H1 (cell line): ENCODE measurements at regions not wholly inside any gene's neighbourhood (a gene's known extent, or its start where the extent isn't known, plus 50 kb on each side); places are given as distances from the start of the nearest gene placed in this dataset.

Experiments used
- CTCF ChIA-PET: fragments of 300-600 bp; sonication (Branson Sonifier 250); formaldehyde crosslinking; loops from one replicate; lab custom pipeline; 2021; ENCODE audit not compliant: partially characterized antibody; lab: Charles Lee
- POLR2A ChIA-PET: fragments of 300-600 bp; sonication (Branson Sonifier 250); formaldehyde crosslinking; loops from one replicate; lab custom pipeline; 2021; ENCODE audit warnings: inconsistent platforms; ENCODE audit not compliant: partially characterized antibody; lab: Charles Lee
- DNase-seq, 2 experiments: peaks; one replicate each; pipeline versions ENCODE4 v3.0.0 to v3.0.0-alpha.2; 2010 to 2022; ENCODE audit warnings: low spot score in 2 of 2, low read depth in 1 of 2, mixed read lengths in 1 of 2
- FAIRE-seq: peaks from 2 replicates; lab custom pipeline; 2011; peaks lifted over from hg19 to GRCh38; lab: Jason Lieb, UNC
- H2AFZ ChIP-seq: 2 replicates; pipeline ENCODE4 v1.8.1; 2012; ENCODE audit warnings: low read length, inconsistent platforms
- H2AK5ac ChIP-seq: 2 replicates; pipeline ENCODE4 v1.6.1; 2013; ENCODE audit warnings: low read depth, low read length
- H2BK120ac ChIP-seq: replicated peaks from 2 replicates; pipeline ENCODE3; 2013; ENCODE audit warnings: low read depth, low read length, inconsistent platforms
- H2BK12ac ChIP-seq: 2 replicates; pipeline ENCODE4 v1.6.1; 2013; ENCODE audit warnings: low read depth, low read length
- H2BK15ac ChIP-seq: 2 replicates; pipeline ENCODE4 v1.6.1; 2013; ENCODE audit warnings: low read length
- H2BK20ac ChIP-seq: 2 replicates; pipeline ENCODE4 v1.6.1; 2013; ENCODE audit warnings: low read length
- H2BK5ac ChIP-seq: 2 replicates; pipeline ENCODE4 v1.6.1; 2013; ENCODE audit warnings: low read depth, low read length
- H3K14ac ChIP-seq: 2 replicates; pipeline ENCODE4 v1.6.1; 2013; ENCODE audit warnings: inconsistent platforms; ENCODE audit not compliant: insufficient read length
- H3K18ac ChIP-seq: 2 replicates; pipeline ENCODE4 v1.6.1; 2013; ENCODE audit warnings: low read length; ENCODE audit errors: extremely low read depth
- H3K23ac ChIP-seq: 2 replicates; pipeline ENCODE4 v1.6.1; 2013; ENCODE audit warnings: inconsistent platforms; ENCODE audit not compliant: insufficient read length
- H3K23me2 ChIP-seq: 2 replicates; pipeline ENCODE4 v1.6.1; 2013; ENCODE audit warnings: low read depth, low read length
- H3K27ac ChIP-seq: 2 replicates; pipeline ENCODE4 v1.6.1; 2011; ENCODE audit warnings: low read depth, low read length, inconsistent platforms
- H3K27me3 ChIP-seq, 4 experiments: replicated peaks in 1 of 4; 1 replicate in 1 of 4; 2 replicates in 3 of 4; pipeline versions ENCODE4 v1.6.1 to v1.8.1; 2011 to 2013; ENCODE audit warnings: low read length in 3 of 4, mild to moderate bottlenecking in 3 of 4, inconsistent platforms in 2 of 4, mixed read lengths in 2 of 4, moderate library complexity in 1 of 4; ENCODE audit not compliant: control insufficient read depth in 3 of 4, insufficient read depth in 3 of 4; ENCODE audit errors: extremely low read depth in 1 of 4
- H3K36me3 ChIP-seq, 4 experiments: 2 replicates each; pipeline versions ENCODE4 v1.6.1 to v1.8.1; 2011 to 2013; ENCODE audit warnings: mild to moderate bottlenecking in 4 of 4, low read length in 3 of 4, moderate library complexity in 2 of 4, control low read depth in 1 of 4, inconsistent platforms in 1 of 4; ENCODE audit not compliant: insufficient read depth in 4 of 4, control insufficient read depth in 2 of 4
- H3K4ac ChIP-seq: replicated peaks from 2 replicates; pipeline ENCODE3; 2013; ENCODE audit warnings: low read length, low read depth, mixed read lengths, inconsistent platforms; ENCODE audit not compliant: insufficient read length
- H3K4me1 ChIP-seq, 4 experiments: replicated peaks in 1 of 4; 1 replicate in 1 of 4; 2 replicates in 3 of 4; pipeline versions ENCODE4 v1.6.1 to v1.8.1; 2011 to 2013; ENCODE audit warnings: low read length in 3 of 4, inconsistent platforms in 2 of 4, mixed read lengths in 1 of 4; ENCODE audit not compliant: insufficient read depth in 4 of 4, control insufficient read depth in 3 of 4
- H3K4me2 ChIP-seq, 2 experiments: 2 replicates each; pipeline versions ENCODE4 v1.6.1 to v1.8.1; 2011 to 2013; ENCODE audit warnings: low read depth in 2 of 2, low read length in 2 of 2, control low read depth in 1 of 2, inconsistent platforms in 1 of 2, mild to moderate bottlenecking in 1 of 2; ENCODE audit not compliant: insufficient read depth in 1 of 2
- H3K4me3 ChIP-seq, 4 experiments: fragments of 200-600, 300-600 bp in 1 of 4; sonication (generic), shearing (Covaris generic), sonication (Bioruptor Twin) in 1 of 4; 2 replicates each; pipeline versions ENCODE4 v1.5.1 to v1.8.1; 2011 to 2016; ENCODE audit warnings: low read length in 4 of 4, low read depth in 3 of 4, control low read depth in 2 of 4, inconsistent platforms in 2 of 4, mild to moderate bottlenecking in 2 of 4, mixed read lengths in 1 of 4, moderate library complexity in 1 of 4; ENCODE audit not compliant: insufficient read depth in 2 of 4; ENCODE audit errors: extremely low read depth in 1 of 4
- H3K56ac ChIP-seq: replicated peaks from 2 replicates; pipeline ENCODE3; 2013; ENCODE audit warnings: low read depth, mild to moderate bottlenecking, mixed read lengths, low read length, inconsistent platforms; ENCODE audit not compliant: insufficient read length
- H3K79me1 ChIP-seq: 2 replicates; pipeline ENCODE4 v1.6.1; 2013; ENCODE audit warnings: low read depth, low read length, control low read depth
- H3K79me2 ChIP-seq, 2 experiments: 2 replicates each; pipeline versions ENCODE4 v1.6.1 to v1.8.1; 2012 to 2013; ENCODE audit warnings: low read length in 2 of 2, mild to moderate bottlenecking in 2 of 2, inconsistent platforms in 1 of 2; ENCODE audit not compliant: insufficient read depth in 2 of 2, control insufficient read depth in 1 of 2
- H3K9ac ChIP-seq, 4 experiments: replicated peaks in 1 of 4; 1 replicate in 1 of 4; 2 replicates in 3 of 4; pipeline versions ENCODE4 v1.6.1 to v1.8.1; 2011 to 2013; ENCODE audit warnings: low read depth in 3 of 4, low read length in 3 of 4, control low read depth in 2 of 4, mild to moderate bottlenecking in 2 of 4, moderate library complexity in 2 of 4, inconsistent platforms in 1 of 4; ENCODE audit errors: extremely low read depth in 1 of 4
- H3K9me3 ChIP-seq, 2 experiments: 2 replicates each; pipeline versions ENCODE4 v1.6.1 to v1.8.1; 2012 to 2013; ENCODE audit warnings: mild to moderate bottlenecking in 2 of 2, moderate library complexity in 2 of 2, control low read depth in 1 of 2, inconsistent platforms in 1 of 2, low read depth in 1 of 2, low read length in 1 of 2, mixed read lengths in 1 of 2; ENCODE audit not compliant: insufficient read depth in 2 of 2
- H4K20me1 ChIP-seq, 2 experiments: replicated peaks in 1 of 2; 2 replicates each; pipeline versions ENCODE3 to v1.8.1; 2011 to 2013; ENCODE audit warnings: inconsistent platforms in 2 of 2, low read length in 2 of 2, mild to moderate bottlenecking in 1 of 2; ENCODE audit not compliant: insufficient read depth in 2 of 2, control insufficient read depth in 1 of 2
- H4K5ac ChIP-seq: 2 replicates; pipeline ENCODE4 v1.6.1; 2013; ENCODE audit warnings: low read length, low read depth, mixed read lengths, inconsistent platforms; ENCODE audit not compliant: insufficient read length
- H4K8ac ChIP-seq: 2 replicates; pipeline ENCODE4 v1.8.0; 2013; ENCODE audit warnings: mild to moderate bottlenecking, moderate library complexity, low read length, inconsistent platforms; ENCODE audit not compliant: insufficient read depth; ENCODE audit errors: extremely low read depth
- H4K91ac ChIP-seq: replicated peaks from 2 replicates; pipeline ENCODE3; 2013; ENCODE audit warnings: low read length, mixed read lengths, inconsistent platforms; ENCODE audit not compliant: insufficient read length
- JUND ChIP-seq: IDR thresholded peaks from 2 replicates; pipeline ENCODE4 v1.6.1; 2011; ENCODE audit warnings: mild to moderate bottlenecking, improper control_type of control experiment, low read length
- SIRT6 ChIP-seq: IDR thresholded peaks from one replicate; pipeline ENCODE4 v1.7.1; 2012; ENCODE audit warnings: low read length, inconsistent platforms
- WGBS, 2 experiments: shearing (Covaris generic) in 1 of 2; methylation state at CpG; one replicate each; pipeline versions ENCODE4 v1.1.6 to v1.1.7; 2013 to 2015; ENCODE audit warnings: low lambda C conversion rate in 2 of 2, mixed read lengths in 2 of 2, inconsistent platforms in 1 of 2, low coverage in 1 of 2, missing lambda C conversion rate in 1 of 2; ENCODE audit not compliant: insufficient replicate concordance in 2 of 2, insufficient coverage in 1 of 2, insufficient read length in 1 of 2; ENCODE audit errors: extremely low coverage in 1 of 2, missing lambda C conversion rate in 1 of 2; 5-methylcytosine and 5-hydroxymethylcytosine counted together

GRCh38 chr7:18292584-18292983 lies 203.0 kb upstream of the HDAC9 start:
- H3K4me1 ChIP-seq: no peaks in the 10 kb centered on the region
- H3K14ac ChIP-seq: no peak overlapping the region
- H2AK5ac ChIP-seq: no peak overlapping the region
- H2BK5ac ChIP-seq: no peak overlapping the region
- FAIRE-seq (no peak), DNase-seq (no peak)
- H3K4ac ChIP-seq: no peak overlapping the region
- H3K79me2 ChIP-seq: no peaks in the 10 kb centered on the region
- H3K27me3 ChIP-seq: no peaks in the 10 kb centered on the region
- H3K18ac ChIP-seq: no peak overlapping the region
- no peak overlapping the region for H2BK120ac ChIP-seq
- no peak overlapping the region for H2BK12ac ChIP-seq
- H4K91ac ChIP-seq: no peak overlapping the region
- no peak overlapping the region for H3K4me2 ChIP-seq
- CTCF ChIA-PET: interaction anchor here (0.6 to 2.1 kb wide), 5 partner anchors 11 to 1407 kb away, joined by 3 to 5 read pairs (median 4); no protein-coding TSS in a partner anchor
- no peak overlapping the region for H3K4me3 ChIP-seq
- 88% methylated on average over 2 of the region's 2 CpGs; no CpG with 5 or more reads in 1 of the 2 experiments for WGBS, 2 experiments
- no peak overlapping the region for H4K5ac ChIP-seq
- no peaks in the 10 kb centered on the region for H3K36me3 ChIP-seq
- no peak overlapping the region for H2BK20ac ChIP-seq
- H3K23me2 ChIP-seq: no peaks in the 10 kb centered on the region
- H4K20me1 ChIP-seq: no peaks in the 10 kb centered on the region
- H2BK15ac ChIP-seq: no peak overlapping the region
- H3K9ac ChIP-seq: no peak overlapping the region
- no peaks in the 10 kb centered on the region for H3K9me3 ChIP-seq
- no peak overlapping the region for H3K23ac ChIP-seq
- H2AFZ ChIP-seq: no peak overlapping the region
- H3K56ac ChIP-seq: no peak overlapping the region
- H4K8ac ChIP-seq: no peak overlapping the region
- TF ChIP-seq JUND: no peak
- no peak for TF ChIP-seq SIRT6
- TF ChIP-seq, all 59 proteins: peak for 0
- Histone ChIP-seq H3K79me1 (no peaks in the 10 kb centered on the region), H3K27ac (no peak overlapping the region)
- POLR2A ChIA-PET: no interaction called here
